SK-N-SH (cell line): ENCODE measurements at regions not wholly inside any gene's neighbourhood (a gene's known extent, or its start where the extent isn't known, plus 50 kb on each side); places are given as distances from the start of the nearest gene placed in this dataset.

Experiments
- CTCF ChIA-PET: fragments of 300-600, 350-600 bp; formaldehyde crosslinking; extraction: SDS; loops from one replicate; lab custom pipeline; 2021; lab: Yijun Ruan, JAX
- POLR2A ChIA-PET: fragments of 350-600 bp; sonication (Branson Sonifier 250); formaldehyde crosslinking; extraction: SDS; loops from one replicate; lab custom pipeline; 2020; ENCODE audit warnings: antibody characterized with exemption, inconsistent platforms; lab: Yijun Ruan, JAX
- DNase-seq: peaks from one replicate; pipeline ENCODE4 v3.0.0; 2012
- H2AFZ ChIP-seq: fragments of 200-600 bp; sonication (generic); 2 replicates; pipeline ENCODE4 v1.8.1; 2016; ENCODE audit warnings: antibody characterized with exemption, mild to moderate bottlenecking, low read depth
- H3F3A ChIP-seq: fragments of 200-600 bp; sonication (generic); replicated peaks from 2 replicates; pipeline ENCODE3; 2016; ENCODE audit warnings: antibody characterized with exemption, mild to moderate bottlenecking; ENCODE audit not compliant: insufficient read depth
- H3K27ac ChIP-seq, 2 experiments: fragments of 200-500 bp in 1 of 2; fragments of 200-600 bp in 1 of 2; sonication (Bioruptor generic) in 1 of 2; sonication (generic), shearing (Covaris generic) in 1 of 2; 2 replicates each; pipeline versions ENCODE4 v1.5.1 to v1.6.1; 2014 to 2016; ENCODE audit warnings: low read depth in 2 of 2, inconsistent platforms in 1 of 2, low read length in 1 of 2, mild to moderate bottlenecking in 1 of 2, mixed read lengths in 1 of 2
- H3K27me3 ChIP-seq: fragments of 200-600 bp; sonication (generic), shearing (Covaris generic); 2 replicates; pipeline ENCODE4 v1.6.1; 2016; ENCODE audit warnings: mixed run types; ENCODE audit not compliant: insufficient read depth
- H3K36me3 ChIP-seq, 2 experiments: fragments of 200-500 bp in 1 of 2; fragments of 200-600 bp in 1 of 2; sonication (Bioruptor generic) in 1 of 2; sonication (generic) in 1 of 2; replicated peaks in 1 of 2; 2 replicates each; pipeline versions ENCODE3 to v1.5.1; 2014 to 2016; ENCODE audit warnings: low read length in 1 of 2, mild to moderate bottlenecking in 1 of 2; ENCODE audit not compliant: insufficient read depth in 2 of 2, control insufficient read depth in 1 of 2
- H3K4me1 ChIP-seq, 2 experiments: fragments of 200-500 bp in 1 of 2; fragments of 200-600 bp in 1 of 2; sonication (Bioruptor generic) in 1 of 2; sonication (generic), shearing (Covaris generic) in 1 of 2; 2 replicates each; pipeline versions ENCODE4 v1.5.1 to v1.6.1; 2014 to 2016; ENCODE audit warnings: low read depth in 1 of 2, low read length in 1 of 2, mixed run types in 1 of 2; ENCODE audit not compliant: insufficient read depth in 2 of 2, control insufficient read depth in 1 of 2
- H3K4me2 ChIP-seq: fragments of 200-600 bp; sonication (generic), shearing (Covaris generic); 2 replicates; pipeline ENCODE4 v1.6.1; 2017; ENCODE audit warnings: mixed run types
- H3K4me3 ChIP-seq, 2 experiments: fragments of 200-500 bp in 1 of 2; fragments of 200-600 bp in 1 of 2; sonication (Bioruptor generic) in 1 of 2; sonication (generic), shearing (Covaris generic) in 1 of 2; 2 replicates each; pipeline versions ENCODE4 v1.5.1 to v1.8.1; 2014 to 2016; ENCODE audit warnings: low read depth in 2 of 2, inconsistent platforms in 1 of 2, low read length in 1 of 2, mild to moderate bottlenecking in 1 of 2, mixed read lengths in 1 of 2, moderate library complexity in 1 of 2
- H3K79me2 ChIP-seq: fragments of 200-600 bp; sonication (generic); 2 replicates; pipeline ENCODE4 v1.8.1; 2017; ENCODE audit warnings: mild to moderate bottlenecking; ENCODE audit not compliant: insufficient read depth
- H3K9ac ChIP-seq: fragments of 200-600 bp; sonication (generic); 2 replicates; pipeline ENCODE4 v1.6.1; 2017; ENCODE audit warnings: mixed run types
- H3K9me2 ChIP-seq: fragments of 200-600 bp; sonication (generic); 2 replicates; pipeline ENCODE4 v1.6.1; 2017; ENCODE audit warnings: mixed run types
- H3K9me3 ChIP-seq: fragments of 200-600 bp; sonication (generic); 2 replicates; pipeline ENCODE4 v1.6.1; 2017; ENCODE audit warnings: mixed run types, mild to moderate bottlenecking, moderate library complexity
- H4K20me1 ChIP-seq: fragments of 200-600 bp; sonication (generic); 2 replicates; pipeline ENCODE4 v1.6.1; 2017; ENCODE audit warnings: mild to moderate bottlenecking, mixed run types; ENCODE audit not compliant: insufficient read depth
- CTCF ChIP-seq: fragments of 200-600 bp; sonication (generic); IDR thresholded peaks from 2 replicates; pipeline ENCODE4 v1.6.1; 2017; ENCODE audit warnings: antibody characterized with exemption, mild to moderate bottlenecking, moderate library complexity
- ELF1 ChIP-seq: IDR thresholded peaks from 2 replicates; pipeline ENCODE4 v1.4.0; 2012
- EP300 ChIP-seq, 2 experiments: IDR thresholded peaks; 2 replicates each; pipeline versions ENCODE4 v1.4.0 to v1.6.1; 2012; ENCODE audit warnings: borderline replicate concordance in 1 of 2, low read depth in 1 of 2, low read length in 1 of 2
- EZH2phosphoT487 ChIP-seq: fragments of 200-600 bp; sonication (generic); IDR thresholded peaks from 2 replicates; pipeline ENCODE4 v1.6.1; 2017; ENCODE audit warnings: low read depth, mixed run types, mild to moderate bottlenecking, antibody characterized with exemption, moderate library complexity, borderline replicate concordance
- FOXJ3 ChIP-seq: sonication (generic); formaldehyde crosslinking; IDR thresholded peaks from 2 replicates; pipeline ENCODE4 v1.5.1; 2020; ENCODE audit warnings: mild to moderate bottlenecking, missing genetic modification reagents
- FOXM1 ChIP-seq: IDR thresholded peaks from 2 replicates; pipeline ENCODE4 v1.4.0; 2012; ENCODE audit warnings: low read depth, mild to moderate bottlenecking
- GABPA ChIP-seq: IDR thresholded peaks from 2 replicates; pipeline ENCODE4 v1.4.0; 2012; ENCODE audit warnings: low read depth, mild to moderate bottlenecking
- IRF3 ChIP-seq: fragments of 150-350 bp; IDR thresholded peaks from 2 replicates; pipeline ENCODE4 v1.6.1; 2016; ENCODE audit warnings: mild to moderate bottlenecking, low read depth, low read length
- MAX ChIP-seq: IDR thresholded peaks from 2 replicates; pipeline ENCODE4 v1.4.0; 2012; ENCODE audit warnings: low read depth
- MEF2A ChIP-seq: IDR thresholded peaks from 2 replicates; pipeline ENCODE4 v1.4.0; 2012; ENCODE audit warnings: low read depth, borderline replicate concordance
- MXI1 ChIP-seq: IDR thresholded peaks from 2 replicates; pipeline ENCODE4 v1.6.1; 2012; ENCODE audit warnings: mild to moderate bottlenecking, low read depth, low read length, improper control_type of control experiment
- PBX3 ChIP-seq: IDR thresholded peaks from 2 replicates; pipeline ENCODE4; 2012
- REST ChIP-seq: IDR thresholded peaks from 2 replicates; pipeline ENCODE4 v1.6.1; 2012; ENCODE audit warnings: mild to moderate bottlenecking, low read depth, low read length, moderate library complexity
- SMC3 ChIP-seq: IDR thresholded peaks from 2 replicates; pipeline ENCODE4 v1.6.1; 2012; ENCODE audit warnings: low read depth, low read length, improper control_type of control experiment
- TCF12 ChIP-seq: IDR thresholded peaks from 2 replicates; pipeline ENCODE4 v1.4.0; 2012
- TEAD4 ChIP-seq: IDR thresholded peaks from 2 replicates; pipeline ENCODE4 v1.4.0; 2012; ENCODE audit warnings: mild to moderate bottlenecking, borderline replicate concordance; ENCODE audit not compliant: insufficient read depth
- USF2 ChIP-seq: fragments of 150-350 bp; IDR thresholded peaks from 2 replicates; pipeline ENCODE4 v1.6.1; 2017; ENCODE audit warnings: antibody characterized with exemption, low read length, low read depth, borderline replicate concordance
- YY1 ChIP-seq: IDR thresholded peaks from 2 replicates; pipeline ENCODE4 v1.4.0; 2012; ENCODE audit warnings: low read depth, mild to moderate bottlenecking
- WGBS: methylation state at CpG from one replicate; pipeline ENCODE4 v1.1.6; 2017; ENCODE audit warnings: low lambda C conversion rate; 5-methylcytosine and 5-hydroxymethylcytosine counted together

- no peak overlapping the region for H3K4me2 ChIP-seq
- H3K9me2 ChIP-seq, result no peaks in the 10 kb centered on the region
- H3K4me3 ChIP-seq, result no peak overlapping the region
- POLR2A ChIA-PET, result no interaction called here
- no peaks in the 10 kb centered on the region for H4K20me1 ChIP-seq
- DNase-seq, result no peak
- peaks cover 10% of the 10 kb centered on the region for H3F3A ChIP-seq
- H3K9me3 ChIP-seq, result no peaks in the 10 kb centered on the region
- CTCF ChIA-PET, result no interaction called here
- no peak overlapping the region for H2AFZ ChIP-seq
- TF ChIP-seq ELF1 (no peak), IRF3 (no peak), EZH2phosphoT487 (no peak), GABPA (no peak), SMC3 (no peak), TCF12 (no peak), REST (no peak), MEF2A (no peak), CTCF (no peak), FOXJ3 (CRISPR knock-in tag) (no peak), EP300 (IDR thresholded peaks at IDR 0.05; ENCODE audit: borderline replicate concordance in 1 of 2, low read depth in 1 of 2, low read length in 1 of 2) (no peak), MXI1 (no peak), MAX (no peak), USF2 (no peak), TEAD4 (no peak), PBX3 (no peak), YY1 (no peak), FOXM1 (no peak)
- TF ChIP-seq, all 33 proteins: peak for 0
- Histone ChIP-seq H3K4me1 (peaks cover 0 to 5% of the 10 kb centered on the region in 2 experiments; a peak in 1 of 4 replicates), H3K27me3 (no peaks in the 10 kb centered on the region), H3K27ac (no peak overlapping the region), H3K79me2 (no peaks in the 10 kb centered on the region), H3K9ac (no peak overlapping the region), H3K36me3 (no peaks in the 10 kb centered on the region)
- WGBS, result 85% methylated on average over 1 of the region's 1 CpG
These were observed 93.0 kb downstream of the ATP6V1G3 start for GRCh38 chr1:198447468-198447867.
